ENCODE measurements at regions not wholly inside any gene's neighbourhood (a gene's known extent, or its start where the extent isn't known, plus 50 kb on each side); places are given as distances from the start of the nearest gene placed in this dataset.

- TF ChIP-seq ZNF274 (IDR thresholded peaks at IDR 0.05; ENCODE audit: low read depth, low read length) (no peak), SUZ12 (IDR thresholded peaks at IDR 0.05; ENCODE audit: extremely low read depth, insufficient read depth, insufficient read length) (no peak), YY1 (IDR thresholded peaks at IDR 0.05; ENCODE audit: insufficient read depth, insufficient read length) (no peak)
Observed at GRCh38 chr2:83842421-83842820, 616.7 kb downstream of the SUCLG1 start.

Measured in NT2/D1 (cell line).